ENCODE measurements at regions not wholly inside any gene's neighbourhood (a gene's known extent, or its start where the extent isn't known, plus 50 kb on each side); places are given as distances from the start of the nearest gene placed in this dataset.

GRCh38 chr13:21822029-21822428, 151.2 kb downstream of the FGF9 start:
- DNase-seq (ENCODE audit: low read depth), result no peak

- no peak for DNase-seq (ENCODE audit: low read depth)
These were observed 152.5 kb downstream of the FGF9 start for GRCh38 chr13:21823416-21823815.

- no peak for DNase-seq (ENCODE audit: low read depth)
These were observed 153.1 kb downstream of the FGF9 start for GRCh38 chr13:21823949-21824348.

- no peak for DNase-seq (ENCODE audit: low read depth)
These were observed 154.3 kb downstream of the FGF9 start for GRCh38 chr13:21825186-21825585.

- DNase-seq (ENCODE audit: low read depth), result no peak
These were observed 154.9 kb downstream of the FGF9 start for GRCh38 chr13:21825801-21826200.

GRCh38 chr13:21826214-21827015, 155.5 kb downstream of the FGF9 start:
- DNase-seq (ENCODE audit: low read depth), result no peak

GRCh38 chr13:21831654-21832324, 160.9 kb downstream of the FGF9 start:
- DNase-seq (ENCODE audit: low read depth), result no peak

GRCh38 chr13:21833921-21834320, 163.0 kb downstream of the FGF9 start:
- DNase-seq (ENCODE audit: low read depth), result no peak

GRCh38 chr13:21834521-21834920, 163.6 kb downstream of the FGF9 start:
- no peak for DNase-seq (ENCODE audit: low read depth)

- no peak for DNase-seq (ENCODE audit: low read depth)
These were observed 166.4 kb downstream of the FGF9 start for GRCh38 chr13:21837288-21837687.

GRCh38 chr13:21837841-21838551, 167.1 kb downstream of the FGF9 start:
- DNase-seq (ENCODE audit: low read depth), result no peak

GRCh38 chr13:21846605-21847004, 175.7 kb downstream of the FGF9 start:
- no peak for DNase-seq (ENCODE audit: low read depth)

GRCh38 chr13:21849323-21849722, 178.4 kb downstream of the FGF9 start:
- no peak for DNase-seq (ENCODE audit: low read depth)

- DNase-seq (ENCODE audit: low read depth), result no peak
These were observed 179.4 kb downstream of the FGF9 start for GRCh38 chr13:21850013-21851006.

GRCh38 chr13:21852043-21852442, 181.2 kb downstream of the FGF9 start:
- DNase-seq (ENCODE audit: low read depth), result no peak

- no peak for DNase-seq (ENCODE audit: low read depth)
These were observed 182.9 kb downstream of the FGF9 start for GRCh38 chr13:21853779-21854178.

GRCh38 chr13:21868823-21869222, 197.9 kb downstream of the FGF9 start:
- DNase-seq (ENCODE audit: low read depth), result no peak

- DNase-seq (ENCODE audit: low read depth), result no peak
These were observed 200.5 kb downstream of the FGF9 start for GRCh38 chr13:21871382-21871781.

- DNase-seq (ENCODE audit: low read depth), result no peak
These were observed 201.0 kb downstream of the FGF9 start for GRCh38 chr13:21871919-21872318.

- DNase-seq (ENCODE audit: low read depth), result no peak
These were observed 201.9 kb downstream of the FGF9 start for GRCh38 chr13:21872795-21873194.

- no peak for DNase-seq (ENCODE audit: low read depth)
These were observed 204.2 kb downstream of the FGF9 start for GRCh38 chr13:21875116-21875515.

Measured in fibroblast of gingiva (primary cell).